HEK293T (cell line): ENCODE measurements at regions not wholly inside any gene's neighbourhood (a gene's known extent, or its start where the extent isn't known, plus 50 kb on each side); places are given as distances from the start of the nearest gene placed in this dataset.

Experiments
- CTCF ChIA-PET: fragments of 350-600 bp; formaldehyde crosslinking; extraction: SDS; loops from one replicate; lab custom pipeline; 2021; ENCODE audit warnings: antibody characterized with exemption, inconsistent platforms; lab: Yijun Ruan, JAX
- POLR2A ChIA-PET: fragments of 350-600 bp; formaldehyde crosslinking; extraction: SDS; loops from one replicate; lab custom pipeline; 2020; ENCODE audit warnings: antibody characterized with exemption, inconsistent platforms; lab: Yijun Ruan, JAX
- DNase-seq: peaks from one replicate; pipeline ENCODE4 v3.0.0; 2012; ENCODE audit warnings: mixed read lengths; ENCODE audit errors: extremely low spot score
- ARNT ChIP-seq: fragments of 450-650 bp; IDR thresholded peaks from 2 replicates; pipeline ENCODE4 v1.6.1; 2017; ENCODE audit warnings: mild to moderate bottlenecking
- BHLHE40 ChIP-seq: fragments of 450-650 bp; IDR thresholded peaks from 2 replicates; pipeline ENCODE4 v1.6.1; 2016; ENCODE audit warnings: mild to moderate bottlenecking, moderate library complexity, borderline replicate concordance
- CTBP1 ChIP-seq: fragments of 450-650 bp; IDR thresholded peaks from 2 replicates; pipeline ENCODE4 v1.6.1; 2016; ENCODE audit warnings: borderline replicate concordance
- ELF4 ChIP-seq: fragments of 450-650 bp; IDR thresholded peaks from 2 replicates; pipeline ENCODE4 v1.6.1; 2017; ENCODE audit warnings: antibody characterized with exemption
- FOXA1 ChIP-seq: fragments of 450-650 bp; IDR thresholded peaks from 2 replicates; pipeline ENCODE4 v1.6.1; 2016; ENCODE audit warnings: mild to moderate bottlenecking
- FOXK2 ChIP-seq: fragments of 450-650 bp; IDR thresholded peaks from 2 replicates; pipeline ENCODE4 v1.6.1; 2016; ENCODE audit warnings: mild to moderate bottlenecking
- FOXM1 ChIP-seq: fragments of 450-650 bp; IDR thresholded peaks from 2 replicates; pipeline ENCODE4 v1.6.1; 2017; ENCODE audit warnings: mild to moderate bottlenecking, borderline replicate concordance
- HDGF ChIP-seq: fragments of 450-650 bp; IDR thresholded peaks from 2 replicates; pipeline ENCODE4 v1.6.1; 2017; ENCODE audit warnings: antibody characterized with exemption, borderline replicate concordance
- L3MBTL2 ChIP-seq: fragments of 450-650 bp; conservative IDR thresholded peaks from 2 replicates; pipeline ENCODE4 v1.6.1; 2016; ENCODE audit warnings: mild to moderate bottlenecking
- LEF1 ChIP-seq: fragments of 450-650 bp; IDR thresholded peaks from 2 replicates; pipeline ENCODE4 v1.6.1; 2017; ENCODE audit warnings: mild to moderate bottlenecking, borderline replicate concordance
- NFRKB ChIP-seq: fragments of 450-650 bp; IDR thresholded peaks from 2 replicates; pipeline ENCODE4 v1.6.1; 2016; ENCODE audit warnings: mild to moderate bottlenecking, moderate library complexity
- PKNOX1 ChIP-seq: fragments of 450-650 bp; IDR thresholded peaks from 2 replicates; pipeline ENCODE4 v1.6.1; 2016
- SP1 ChIP-seq: fragments of 450-650 bp; IDR thresholded peaks from 2 replicates; pipeline ENCODE4 v1.6.1; 2017
- SUZ12 ChIP-seq: fragments of 450-650 bp; IDR thresholded peaks from 2 replicates; pipeline ENCODE4 v1.6.1; 2016; ENCODE audit warnings: mild to moderate bottlenecking
- TARDBP ChIP-seq: fragments of 450-650 bp; IDR thresholded peaks from 2 replicates; pipeline ENCODE4 v1.6.1; 2016

GRCh38 chr1:216778737-216779136, 55.5 kb upstream of the ESRRG start:
- DNase-seq: no peak
- ChIA-PET CTCF (no interaction called here), POLR2A (no interaction called here)
- TF ChIP-seq BHLHE40: no peak
- TF ChIP-seq ELF4: no peak
- no peak for TF ChIP-seq SP1
- TF ChIP-seq FOXM1: no peak
- TF ChIP-seq NFRKB: no peak
- no peak for TF ChIP-seq HDGF
- no peak for TF ChIP-seq SUZ12
- no peak for TF ChIP-seq ARNT
- TF ChIP-seq FOXK2: no peak
- TF ChIP-seq CTBP1: no peak
- TF ChIP-seq LEF1: no peak
- no peak for TF ChIP-seq FOXA1
- no peak for TF ChIP-seq TARDBP

GRCh38 chr1:216777148-216777547, 53.9 kb upstream of the ESRRG start:
- POLR2A ChIA-PET: no interaction called here
- DNase-seq: no peak
- TF ChIP-seq PKNOX1: no peak
- TF ChIP-seq ARNT: no peak
- TF ChIP-seq L3MBTL2: no peak
- no peak for TF ChIP-seq SUZ12
- TF ChIP-seq BHLHE40: no peak
- CTCF ChIA-PET: no interaction called here
